ENCODE measurements at regions not wholly inside any gene's neighbourhood (a gene's known extent, or its start where the extent isn't known, plus 50 kb on each side); places are given as distances from the start of the nearest gene placed in this dataset.
"Not testable (repeated sequence)": the region's sequence is repeated elsewhere in the genome, so short reads cannot be mapped to it uniquely, and the experiment has no call there.

GRCh38 chr2:53490659-53491058 is 276.9 kb upstream of the CHAC2 start:
- no peak for DNase-seq

- DNase-seq, result not testable (repeated sequence)
These were observed 281.3 kb upstream of the CHAC2 start for GRCh38 chr2:53486185-53486899.

GRCh38 chr2:53485021-53485728 is 282.4 kb upstream of the CHAC2 start:
- DNase-seq, result no peak

- no peak for DNase-seq
These were observed 283.1 kb upstream of the CHAC2 start for GRCh38 chr2:53484531-53484930.

GRCh38 chr2:53477517-53477916 is 290.1 kb upstream of the CHAC2 start:
- no peak for DNase-seq

- DNase-seq, result no peak
These were observed 290.8 kb upstream of the CHAC2 start for GRCh38 chr2:53476834-53477233.

- no peak for DNase-seq
These were observed 291.8 kb upstream of the CHAC2 start for GRCh38 chr2:53475766-53476165.

GRCh38 chr2:53475321-53475720 is 292.3 kb upstream of the CHAC2 start:
- no peak for DNase-seq

GRCh38 chr2:53474914-53475313 is 292.7 kb upstream of the CHAC2 start:
- DNase-seq, result no peak

GRCh38 chr2:53473775-53474311 is 293.8 kb upstream of the CHAC2 start:
- DNase-seq, result no peak

GRCh38 chr2:53473236-53473635 is 294.4 kb upstream of the CHAC2 start:
- no peak for DNase-seq

- no peak for DNase-seq
These were observed 300.0 kb upstream of the CHAC2 start for GRCh38 chr2:53467467-53468180.

- no peak for DNase-seq
These were observed 303.5 kb upstream of the CHAC2 start for GRCh38 chr2:53463806-53464726.

GRCh38 chr2:53460937-53461336 is 306.7 kb upstream of the CHAC2 start:
- DNase-seq, result no peak

GRCh38 chr2:53460347-53460746 is 307.3 kb upstream of the CHAC2 start:
- no peak for DNase-seq

GRCh38 chr2:53455094-53455493 is 312.5 kb upstream of the CHAC2 start:
- no peak for DNase-seq

- no peak for DNase-seq
These were observed 314.5 kb upstream of the CHAC2 start for GRCh38 chr2:53452957-53453748.

GRCh38 chr2:53452400-53452799 is 315.2 kb upstream of the CHAC2 start:
- DNase-seq, result no peak

GRCh38 chr2:53450923-53451322 is 316.7 kb upstream of the CHAC2 start:
- DNase-seq, result no peak

- DNase-seq, result no peak
These were observed 319.0 kb upstream of the CHAC2 start for GRCh38 chr2:53448591-53448990.

GRCh38 chr2:53448086-53448485 is 319.5 kb upstream of the CHAC2 start:
- DNase-seq, result no peak
